ENCODE measurements at regions not wholly inside any gene's neighbourhood (a gene's known extent, or its start where the extent isn't known, plus 50 kb on each side); places are given as distances from the start of the nearest gene placed in this dataset.

GRCh38 chr4:180560896-180561295 is 1682.3 kb upstream of the TENM3 start:
- TF ChIP-seq CTCF (IDR thresholded peaks at IDR 0.05) (no peak), POLR2A (IDR thresholded peaks at IDR 0.05) (no peak)
- WGBS, 2 donors = 63 to 67% methylated on average over 2 of the region's 2 CpGs
- intact Hi-C loops (cut with DNase I) = no loop called here
- DNase-seq = no peak
- H3K9me3 ChIP-seq = no peaks in the 10 kb centered on the region
- H3K27ac ChIP-seq = no peak overlapping the region
- no peaks in the 10 kb centered on the region for H3K27me3 ChIP-seq
- no peaks in the 10 kb centered on the region for H3K4me1 ChIP-seq
- no peaks in the 10 kb centered on the region for H3K36me3 ChIP-seq
- H3K4me3 ChIP-seq (replicated peaks in 1 of 3) = no peak overlapping the region

- DNase-seq = no peak
- H3K27me3 ChIP-seq = no peaks in the 10 kb centered on the region
- TF ChIP-seq CTCF (IDR thresholded peaks at IDR 0.05) (no peak), POLR2A (IDR thresholded peaks at IDR 0.05) (no peak)
- intact Hi-C loops (cut with DNase I) = no loop called here
- H3K4me3 ChIP-seq (replicated peaks in 1 of 3) = no peak overlapping the region
- 74 to 81% methylated on average over 3 of the region's 3 CpGs for WGBS, 2 donors
- H3K36me3 ChIP-seq = no peaks in the 10 kb centered on the region
- H3K27ac ChIP-seq = no peak overlapping the region
- no peaks in the 10 kb centered on the region for H3K4me1 ChIP-seq
- H3K9me3 ChIP-seq = no peaks in the 10 kb centered on the region
Observed at GRCh38 chr4:180564026-180564425, 1679.2 kb upstream of the TENM3 start.

- H3K27ac ChIP-seq = no peak overlapping the region
- intact Hi-C loops (cut with DNase I) = no loop called here
- H3K36me3 ChIP-seq = no peaks in the 10 kb centered on the region
- no peak overlapping the region for H3K4me3 ChIP-seq (replicated peaks in 1 of 3)
- H3K4me1 ChIP-seq = no peaks in the 10 kb centered on the region
- H3K27me3 ChIP-seq = no peaks in the 10 kb centered on the region
- DNase-seq = no peak
- H3K9me3 ChIP-seq = no peaks in the 10 kb centered on the region
- WGBS, 2 donors = 42 to 52% methylated on average over 5 of the region's 5 CpGs
- TF ChIP-seq CTCF (IDR thresholded peaks at IDR 0.05) = no peak
- no peak for TF ChIP-seq POLR2A (IDR thresholded peaks at IDR 0.05)
Observed at GRCh38 chr4:180564448-180564847, 1678.8 kb upstream of the TENM3 start.

- intact Hi-C loops (cut with DNase I) = no loop called here
- WGBS, 2 donors = 46 to 72% methylated on average over 2 of the region's 2 CpGs
- no peak overlapping the region for H3K4me3 ChIP-seq (replicated peaks in 1 of 3)
- H3K9me3 ChIP-seq = no peaks in the 10 kb centered on the region
- no peak overlapping the region for H3K27ac ChIP-seq
- no peak for DNase-seq
- no peak for TF ChIP-seq POLR2A (IDR thresholded peaks at IDR 0.05)
- no peak for TF ChIP-seq CTCF (IDR thresholded peaks at IDR 0.05)
- H3K36me3 ChIP-seq = no peaks in the 10 kb centered on the region
- no peaks in the 10 kb centered on the region for H3K4me1 ChIP-seq
- H3K27me3 ChIP-seq = no peaks in the 10 kb centered on the region
Observed at GRCh38 chr4:180565856-180566431, 1677.3 kb upstream of the TENM3 start.

- 47 to 78% methylated on average over 2 of the region's 2 CpGs for WGBS, 2 donors
- Histone ChIP-seq H3K36me3 (no peaks in the 10 kb centered on the region), H3K4me1 (no peaks in the 10 kb centered on the region), H3K27me3 (no peaks in the 10 kb centered on the region), H3K27ac (no peak overlapping the region), H3K4me3 (replicated peaks in 1 of 3) (no peak overlapping the region), H3K9me3 (no peaks in the 10 kb centered on the region)
- no peak for DNase-seq
- intact Hi-C loops (cut with DNase I) = no loop called here
- TF ChIP-seq POLR2A (IDR thresholded peaks at IDR 0.05) = no peak
- no peak for TF ChIP-seq CTCF (IDR thresholded peaks at IDR 0.05)
Observed at GRCh38 chr4:180566492-180566891, 1676.7 kb upstream of the TENM3 start.
